Suppressor macrophage treated with lipopolysaccharide for 4 hours (primary cell): ENCODE measurements at regions not wholly inside any gene's neighbourhood (a gene's known extent, or its start where the extent isn't known, plus 50 kb on each side); places are given as distances from the start of the nearest gene placed in this dataset.

Source experiments
- DNase-seq: peaks from one replicate; pipeline ENCODE4 v3.0.0-alpha.2; 2020

- DNase-seq, result no peak
Observed at GRCh38 chr1:22362626-22363402, 88.8 kb upstream of the ZBTB40 start.

GRCh38 chr1:22363403-22364325, 88.0 kb upstream of the ZBTB40 start:
- no peak for DNase-seq

- no peak for DNase-seq
Observed at GRCh38 chr1:22364326-22364650, 87.4 kb upstream of the ZBTB40 start.

GRCh38 chr1:22364764-22365163, 86.9 kb upstream of the ZBTB40 start:
- DNase-seq, result no peak

- no peak for DNase-seq
Observed at GRCh38 chr1:22365331-22366295, 86.0 kb upstream of the ZBTB40 start.

GRCh38 chr1:22366346-22366745, 85.3 kb upstream of the ZBTB40 start:
- no peak for DNase-seq

GRCh38 chr1:22368125-22368524, 83.5 kb upstream of the ZBTB40 start:
- DNase-seq, result no peak

- no peak for DNase-seq
Observed at GRCh38 chr1:22369294-22370189, 82.1 kb upstream of the ZBTB40 start.

GRCh38 chr1:22370190-22370498, 81.5 kb upstream of the ZBTB40 start:
- DNase-seq, result no peak

- DNase-seq, result no peak
Observed at GRCh38 chr1:22371408-22371807, 80.2 kb upstream of the ZBTB40 start.

GRCh38 chr1:22373252-22373651, 78.4 kb upstream of the ZBTB40 start:
- no peak for DNase-seq

- no peak for DNase-seq
Observed at GRCh38 chr1:22374001-22374400, 77.7 kb upstream of the ZBTB40 start.

GRCh38 chr1:22375601-22376000, 76.0 kb upstream of the ZBTB40 start:
- DNase-seq, result no peak

GRCh38 chr1:22376001-22376400, 75.7 kb upstream of the ZBTB40 start:
- no peak for DNase-seq

- DNase-seq, result no peak
Observed at GRCh38 chr1:22376546-22376945, 75.1 kb upstream of the ZBTB40 start.

- no peak for DNase-seq
Observed at GRCh38 chr1:22376976-22377375, 74.7 kb upstream of the ZBTB40 start.

GRCh38 chr1:22379566-22379965, 72.1 kb upstream of the ZBTB40 start:
- no peak for DNase-seq

- DNase-seq, result no peak
Observed at GRCh38 chr1:22380024-22380785, 71.4 kb upstream of the ZBTB40 start.

- DNase-seq, result no peak
Observed at GRCh38 chr1:22383526-22384294, 67.9 kb upstream of the ZBTB40 start.

- DNase-seq, result no peak
Observed at GRCh38 chr1:22385537-22385936, 66.1 kb upstream of the ZBTB40 start.

- DNase-seq, result no peak
Observed at GRCh38 chr1:22386774-22387173, 64.9 kb upstream of the ZBTB40 start.
